OCI-LY3 (cell line): ENCODE measurements at regions not wholly inside any gene's neighbourhood (a gene's known extent, or its start where the extent isn't known, plus 50 kb on each side); places are given as distances from the start of the nearest gene placed in this dataset.

Experiments used
- CTCF ChIP-seq: fragments of 200-600, 300-600 bp; sonication (generic); IDR thresholded peaks from 2 replicates; pipeline ENCODE4 v1.5.1; 2014; ENCODE audit warnings: antibody characterized with exemption, low read length, low read depth
- EZH2phosphoT487 ChIP-seq: fragments of 200-600 bp; shearing (Covaris generic); IDR thresholded peaks from 2 replicates; pipeline ENCODE4 v1.6.1; 2018; ENCODE audit warnings: antibody characterized with exemption, mixed run types, low read depth

GRCh38 chr2:234655706-234656105 is 158.8 kb upstream of the ARL4C start:
- TF ChIP-seq CTCF (no peak), EZH2phosphoT487 (no peak)
